ENCODE measurements at regions not wholly inside any gene's neighbourhood (a gene's known extent, or its start where the extent isn't known, plus 50 kb on each side); places are given as distances from the start of the nearest gene placed in this dataset.

DNA sequence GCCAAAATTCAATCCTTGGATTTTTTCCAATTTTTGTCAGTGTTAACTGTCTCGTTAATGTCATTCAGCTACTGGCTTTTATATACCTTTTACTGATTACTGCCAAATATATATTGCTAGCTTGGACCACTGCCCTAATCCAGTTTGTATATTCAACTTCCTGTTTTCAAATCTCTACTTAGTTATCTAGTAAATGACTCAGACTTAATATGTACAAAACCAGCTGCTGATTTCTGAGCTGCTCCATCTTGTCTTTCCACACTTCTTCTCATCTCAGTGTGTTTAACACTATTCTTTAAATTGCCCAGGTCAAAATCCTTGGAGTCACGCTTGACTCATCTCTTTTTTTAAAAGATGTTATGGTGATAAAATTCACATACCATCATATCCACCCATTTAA lies 1196.7 kb downstream of the RAPGEF2 start:
- TF ChIP-seq, protein P1, sequence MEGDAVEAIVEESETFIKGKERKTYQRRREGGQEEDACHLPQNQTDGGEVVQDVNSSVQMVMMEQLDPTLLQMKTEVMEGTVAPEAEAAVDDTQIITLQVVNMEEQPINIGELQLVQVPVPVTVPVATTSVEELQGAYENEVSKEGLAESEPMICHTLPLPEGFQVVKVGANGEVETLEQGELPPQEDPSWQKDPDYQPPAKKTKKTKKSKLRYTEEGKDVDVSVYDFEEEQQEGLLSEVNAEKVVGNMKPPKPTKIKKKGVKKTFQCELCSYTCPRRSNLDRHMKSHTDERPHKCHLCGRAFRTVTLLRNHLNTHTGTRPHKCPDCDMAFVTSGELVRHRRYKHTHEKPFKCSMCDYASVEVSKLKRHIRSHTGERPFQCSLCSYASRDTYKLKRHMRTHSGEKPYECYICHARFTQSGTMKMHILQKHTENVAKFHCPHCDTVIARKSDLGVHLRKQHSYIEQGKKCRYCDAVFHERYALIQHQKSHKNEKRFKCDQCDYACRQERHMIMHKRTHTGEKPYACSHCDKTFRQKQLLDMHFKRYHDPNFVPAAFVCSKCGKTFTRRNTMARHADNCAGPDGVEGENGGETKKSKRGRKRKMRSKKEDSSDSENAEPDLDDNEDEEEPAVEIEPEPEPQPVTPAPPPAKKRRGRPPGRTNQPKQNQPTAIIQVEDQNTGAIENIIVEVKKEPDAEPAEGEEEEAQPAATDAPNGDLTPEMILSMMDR (IDR thresholded peaks at IDR 0.05) = no peak
- TF ChIP-seq POLR2A (IDR thresholded peaks at IDR 0.05) = no peak

Data from lower leg skin (tissue), 3 donors.